ENCODE measurements at regions not wholly inside any gene's neighbourhood (a gene's known extent, or its start where the extent isn't known, plus 50 kb on each side); places are given as distances from the start of the nearest gene placed in this dataset.

DNA sequence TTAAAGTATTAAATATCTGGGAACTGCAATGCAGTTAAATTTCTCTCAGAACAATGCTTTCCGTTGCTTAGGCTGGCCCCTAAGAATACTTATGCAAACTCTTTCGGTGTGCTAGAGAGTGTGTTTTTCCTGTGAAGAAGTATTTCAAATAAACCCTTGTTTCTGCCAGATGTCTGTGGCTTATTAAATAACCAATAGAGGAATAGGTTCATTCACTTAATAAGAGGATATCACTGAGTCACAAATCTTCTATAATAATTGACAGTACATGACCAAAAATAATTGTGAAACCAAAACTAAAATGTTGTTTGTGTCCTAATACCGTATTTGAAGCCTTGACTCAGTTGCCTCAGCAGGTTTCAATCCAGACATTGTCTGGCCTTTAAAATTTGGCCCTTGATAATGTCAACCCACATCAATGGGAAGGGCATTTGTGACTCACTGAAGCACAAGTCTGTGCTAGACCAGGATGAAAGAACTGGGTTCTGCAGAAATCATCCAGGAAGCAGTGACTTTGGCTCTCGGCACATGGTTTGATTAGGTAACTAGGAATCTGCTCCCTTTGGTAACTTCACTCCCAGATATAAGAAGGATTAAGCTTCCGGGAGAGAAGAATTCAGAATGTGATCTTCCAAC lies 104.2 kb upstream of the BARHL2 start (continued):
- TF ChIP-seq, protein P1, sequence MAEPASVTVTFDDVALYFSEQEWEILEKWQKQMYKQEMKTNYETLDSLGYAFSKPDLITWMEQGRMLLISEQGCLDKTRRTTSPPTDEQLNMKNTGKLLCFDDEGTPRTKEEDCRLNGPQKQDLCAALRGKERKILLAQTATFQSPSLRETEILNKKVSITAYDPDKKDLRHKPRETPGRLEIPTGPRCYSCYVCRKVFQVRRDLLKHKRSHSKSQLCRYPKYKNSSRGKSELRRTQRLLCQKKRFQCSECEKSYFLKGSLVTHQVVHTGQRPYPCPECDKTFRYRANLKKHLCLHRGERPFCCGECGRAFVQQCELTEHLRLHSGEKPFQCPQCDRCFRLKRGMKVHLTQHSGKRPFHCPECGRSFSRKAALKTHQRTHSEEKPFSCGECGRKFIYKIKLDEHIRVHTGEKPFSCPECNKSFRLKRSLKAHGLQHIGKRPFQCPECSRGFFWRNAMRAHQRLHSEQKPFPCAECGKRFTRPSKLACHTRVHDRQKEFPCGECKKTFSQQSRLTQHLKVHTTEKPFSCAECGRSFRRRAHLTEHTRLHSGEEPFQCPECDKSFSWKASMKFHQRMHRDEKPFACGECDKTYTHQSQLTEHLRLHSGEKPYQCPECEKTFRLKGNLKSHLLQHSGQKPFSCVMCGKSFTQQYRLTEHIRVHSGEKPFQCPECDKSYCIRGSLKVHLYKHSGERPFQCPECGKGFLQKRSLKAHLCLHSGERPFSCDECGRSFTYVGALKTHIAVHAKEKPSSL (CRISPR knock-in tag; conservative IDR thresholded peaks at IDR 0.05) = no peak

DNA sequence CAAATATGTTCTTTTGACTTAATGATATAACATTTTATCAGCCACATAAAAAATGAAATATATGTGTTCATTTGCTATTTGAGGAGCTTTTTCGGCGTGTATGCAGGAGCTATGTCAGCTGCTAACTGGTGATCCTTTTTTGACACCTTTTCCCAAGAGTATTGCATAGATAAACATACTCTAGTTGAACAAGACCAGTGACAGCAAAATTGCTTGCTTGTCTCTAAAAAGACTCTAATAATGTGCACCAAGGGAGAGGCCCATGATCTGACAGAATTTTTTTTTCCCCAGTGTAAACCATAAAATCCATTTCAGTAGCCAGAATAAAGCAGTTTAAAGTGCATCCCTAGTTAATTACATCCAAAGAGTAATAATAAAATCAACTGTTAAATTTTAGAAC lies 103.6 kb upstream of the BARHL2 start:
- no peak overlapping the region for H3K4me3 Mint-ChIP-seq
- ATAC-seq (no peak), DNase-seq (ENCODE audit: low spot score) (no peak)
- no peaks in the 10 kb centered on the region; the same call in 1 of the 2 replicates for H3K27me3 Mint-ChIP-seq (ENCODE audit: low read depth)
- H3K27ac Mint-ChIP-seq = no peak overlapping the region
- TF ChIP-seq, protein P2, sequence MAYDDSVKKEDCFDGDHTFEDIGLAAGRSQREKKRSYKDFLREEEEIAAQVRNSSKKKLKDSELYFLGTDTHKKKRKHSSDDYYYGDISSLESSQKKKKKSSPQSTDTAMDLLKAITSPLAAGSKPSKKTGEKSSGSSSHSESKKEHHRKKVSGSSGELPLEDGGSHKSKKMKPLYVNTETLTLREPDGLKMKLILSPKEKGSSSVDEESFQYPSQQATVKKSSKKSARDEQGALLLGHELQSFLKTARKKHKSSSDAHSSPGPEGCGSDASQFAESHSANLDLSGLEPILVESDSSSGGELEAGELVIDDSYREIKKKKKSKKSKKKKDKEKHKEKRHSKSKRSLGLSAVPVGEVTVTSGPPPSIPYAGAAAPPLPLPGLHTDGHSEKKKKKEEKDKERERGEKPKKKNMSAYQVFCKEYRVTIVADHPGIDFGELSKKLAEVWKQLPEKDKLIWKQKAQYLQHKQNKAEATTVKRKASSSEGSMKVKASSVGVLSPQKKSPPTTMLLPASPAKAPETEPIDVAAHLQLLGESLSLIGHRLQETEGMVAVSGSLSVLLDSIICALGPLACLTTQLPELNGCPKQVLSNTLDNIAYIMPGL (CRISPR knock-in tag; IDR thresholded peaks at IDR 0.05) = no peak
- no peak for TF ChIP-seq JUN (CRISPR knock-in tag; IDR thresholded peaks at IDR 0.05)
- no peak for TF ChIP-seq ZNF396 (CRISPR knock-in tag; IDR thresholded peaks at IDR 0.05; ENCODE audit: borderline replicate concordance)
- TF ChIP-seq, protein P3, sequence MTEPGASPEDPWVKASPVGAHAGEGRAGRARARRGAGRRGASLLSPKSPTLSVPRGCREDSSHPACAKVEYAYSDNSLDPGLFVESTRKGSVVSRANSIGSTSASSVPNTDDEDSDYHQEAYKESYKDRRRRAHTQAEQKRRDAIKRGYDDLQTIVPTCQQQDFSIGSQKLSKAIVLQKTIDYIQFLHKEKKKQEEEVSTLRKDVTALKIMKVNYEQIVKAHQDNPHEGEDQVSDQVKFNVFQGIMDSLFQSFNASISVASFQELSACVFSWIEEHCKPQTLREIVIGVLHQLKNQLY (CRISPR knock-in tag; IDR thresholded peaks at IDR 0.05) = no peak
- TF ChIP-seq, protein P4, sequence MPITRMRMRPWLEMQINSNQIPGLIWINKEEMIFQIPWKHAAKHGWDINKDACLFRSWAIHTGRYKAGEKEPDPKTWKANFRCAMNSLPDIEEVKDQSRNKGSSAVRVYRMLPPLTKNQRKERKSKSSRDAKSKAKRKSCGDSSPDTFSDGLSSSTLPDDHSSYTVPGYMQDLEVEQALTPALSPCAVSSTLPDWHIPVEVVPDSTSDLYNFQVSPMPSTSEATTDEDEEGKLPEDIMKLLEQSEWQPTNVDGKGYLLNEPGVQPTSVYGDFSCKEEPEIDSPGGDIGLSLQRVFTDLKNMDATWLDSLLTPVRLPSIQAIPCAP (CRISPR knock-in tag; IDR thresholded peaks at IDR 0.05) = no peak
- TF ChIP-seq, protein P5, sequence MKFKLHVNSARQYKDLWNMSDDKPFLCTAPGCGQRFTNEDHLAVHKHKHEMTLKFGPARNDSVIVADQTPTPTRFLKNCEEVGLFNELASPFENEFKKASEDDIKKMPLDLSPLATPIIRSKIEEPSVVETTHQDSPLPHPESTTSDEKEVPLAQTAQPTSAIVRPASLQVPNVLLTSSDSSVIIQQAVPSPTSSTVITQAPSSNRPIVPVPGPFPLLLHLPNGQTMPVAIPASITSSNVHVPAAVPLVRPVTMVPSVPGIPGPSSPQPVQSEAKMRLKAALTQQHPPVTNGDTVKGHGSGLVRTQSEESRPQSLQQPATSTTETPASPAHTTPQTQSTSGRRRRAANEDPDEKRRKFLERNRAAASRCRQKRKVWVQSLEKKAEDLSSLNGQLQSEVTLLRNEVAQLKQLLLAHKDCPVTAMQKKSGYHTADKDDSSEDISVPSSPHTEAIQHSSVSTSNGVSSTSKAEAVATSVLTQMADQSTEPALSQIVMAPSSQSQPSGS (CRISPR knock-in tag; IDR thresholded peaks at IDR 0.05; ENCODE audit: borderline replicate concordance, low read depth) = no peak
- TF ChIP-seq, protein P6, sequence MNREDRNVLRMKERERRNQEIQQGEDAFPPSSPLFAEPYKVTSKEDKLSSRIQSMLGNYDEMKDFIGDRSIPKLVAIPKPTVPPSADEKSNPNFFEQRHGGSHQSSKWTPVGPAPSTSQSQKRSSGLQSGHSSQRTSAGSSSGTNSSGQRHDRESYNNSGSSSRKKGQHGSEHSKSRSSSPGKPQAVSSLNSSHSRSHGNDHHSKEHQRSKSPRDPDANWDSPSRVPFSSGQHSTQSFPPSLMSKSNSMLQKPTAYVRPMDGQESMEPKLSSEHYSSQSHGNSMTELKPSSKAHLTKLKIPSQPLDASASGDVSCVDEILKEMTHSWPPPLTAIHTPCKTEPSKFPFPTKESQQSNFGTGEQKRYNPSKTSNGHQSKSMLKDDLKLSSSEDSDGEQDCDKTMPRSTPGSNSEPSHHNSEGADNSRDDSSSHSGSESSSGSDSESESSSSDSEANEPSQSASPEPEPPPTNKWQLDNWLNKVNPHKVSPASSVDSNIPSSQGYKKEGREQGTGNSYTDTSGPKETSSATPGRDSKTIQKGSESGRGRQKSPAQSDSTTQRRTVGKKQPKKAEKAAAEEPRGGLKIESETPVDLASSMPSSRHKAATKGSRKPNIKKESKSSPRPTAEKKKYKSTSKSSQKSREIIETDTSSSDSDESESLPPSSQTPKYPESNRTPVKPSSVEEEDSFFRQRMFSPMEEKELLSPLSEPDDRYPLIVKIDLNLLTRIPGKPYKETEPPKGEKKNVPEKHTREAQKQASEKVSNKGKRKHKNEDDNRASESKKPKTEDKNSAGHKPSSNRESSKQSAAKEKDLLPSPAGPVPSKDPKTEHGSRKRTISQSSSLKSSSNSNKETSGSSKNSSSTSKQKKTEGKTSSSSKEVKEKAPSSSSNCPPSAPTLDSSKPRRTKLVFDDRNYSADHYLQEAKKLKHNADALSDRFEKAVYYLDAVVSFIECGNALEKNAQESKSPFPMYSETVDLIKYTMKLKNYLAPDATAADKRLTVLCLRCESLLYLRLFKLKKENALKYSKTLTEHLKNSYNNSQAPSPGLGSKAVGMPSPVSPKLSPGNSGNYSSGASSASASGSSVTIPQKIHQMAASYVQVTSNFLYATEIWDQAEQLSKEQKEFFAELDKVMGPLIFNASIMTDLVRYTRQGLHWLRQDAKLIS (CRISPR knock-in tag; IDR thresholded peaks at IDR 0.05; ENCODE audit: borderline replicate concordance) = no peak
- TF ChIP-seq, protein P7, sequence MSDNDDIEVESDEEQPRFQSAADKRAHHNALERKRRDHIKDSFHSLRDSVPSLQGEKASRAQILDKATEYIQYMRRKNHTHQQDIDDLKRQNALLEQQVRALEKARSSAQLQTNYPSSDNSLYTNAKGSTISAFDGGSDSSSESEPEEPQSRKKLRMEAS (CRISPR knock-in tag; IDR thresholded peaks at IDR 0.05) = no peak
- TF ChIP-seq FOXJ3 (CRISPR knock-in tag; IDR thresholded peaks at IDR 0.05; ENCODE audit: borderline replicate concordance) = no peak
- no peak for TF ChIP-seq ATF1 (CRISPR knock-in tag; IDR thresholded peaks at IDR 0.05)
- TF ChIP-seq ZNF671 (CRISPR knock-in tag; IDR thresholded peaks at IDR 0.05) = no peak
- TF ChIP-seq PRRX2 (CRISPR knock-in tag; IDR thresholded peaks at IDR 0.05) = no peak
- H3K36me3 Mint-ChIP-seq = no peaks in the 10 kb centered on the region
- CTCF ChIA-PET = no interaction called here
- H3K4me1 Mint-ChIP-seq = no peaks in the 10 kb centered on the region
- POLR2A ChIA-PET = no interaction called here
- H3K9me3 Mint-ChIP-seq = no peaks in the 10 kb centered on the region
